ENCODE measurements at regions not wholly inside any gene's neighbourhood (a gene's known extent, or its start where the extent isn't known, plus 50 kb on each side); places are given as distances from the start of the nearest gene placed in this dataset.

DNA sequence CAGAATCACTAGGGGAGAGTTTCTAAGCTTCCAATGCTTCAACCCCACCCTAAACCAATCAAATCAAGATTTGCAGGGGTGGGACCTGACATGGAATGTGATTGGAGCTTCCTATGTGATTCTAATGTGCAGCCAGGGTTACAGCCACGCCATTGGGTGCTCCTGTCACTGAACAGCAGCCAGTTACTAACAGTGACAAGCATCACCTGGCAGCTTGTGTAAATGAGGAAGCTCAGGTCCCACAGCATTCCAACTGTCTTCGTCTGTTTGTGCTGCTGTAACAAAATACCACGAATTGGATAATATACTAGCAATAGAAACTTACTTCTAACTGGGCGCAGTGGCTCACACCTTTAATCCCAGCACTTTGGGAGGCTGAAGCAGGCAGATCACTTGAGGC lies 294.9 kb downstream of the SHQ1 start:
- Histone ChIP-seq H3K79me1 (ENCODE audit: low read depth in 1 of 2, low read length in 2 of 2) (no peaks in the 10 kb centered on the region), H4K91ac (ENCODE audit: insufficient read depth, low read depth, low read length) (no peak overlapping the region), H4K8ac (ENCODE audit: low read depth in 2 of 2, low read length in 2 of 2) (no peak overlapping the region), H3K27me3 (ENCODE audit: control insufficient read depth, insufficient read depth, low read length) (no peaks in the 10 kb centered on the region), H3K27ac (ENCODE audit: insufficient read depth, low read length) (no peak overlapping the region), H3K9me3 (ENCODE audit: control insufficient read depth, insufficient read depth, low read length) (no peaks in the 10 kb centered on the region), H3K4me1 (ENCODE audit: control insufficient read depth, insufficient read depth, low read length) (no peaks in the 10 kb centered on the region), H3K18ac (ENCODE audit: low read depth, low read length) (no peak overlapping the region), H2BK15ac (ENCODE audit: low read depth, low read length) (no peak overlapping the region), H3K4me3 (ENCODE audit: insufficient read depth, low read depth, low read length) (no peak overlapping the region), H3K56ac (ENCODE audit: extremely low read depth, insufficient read depth, low read length) (no peak overlapping the region), H3K9ac (ENCODE audit: low read depth, low read length) (no peak overlapping the region), H3K9me1 (ENCODE audit: insufficient read depth, low read length) (no peaks in the 10 kb centered on the region), H3K36me3 (ENCODE audit: control insufficient read depth, insufficient read depth, low read length) (no peaks in the 10 kb centered on the region), H2AFZ (replicated peaks; ENCODE audit: low read length, poor library complexity) (no peak overlapping the region), H2BK20ac (ENCODE audit: low read depth, low read length) (no peak overlapping the region), H2AK5ac (ENCODE audit: low read depth, low read length) (no peak overlapping the region), H4K20me1 (ENCODE audit: insufficient read depth, low read length) (no peaks in the 10 kb centered on the region), H3K23ac (ENCODE audit: low read depth, low read length) (no peak overlapping the region), H3K14ac (replicated peaks; ENCODE audit: low read depth, low read length) (no peak overlapping the region), H3K4ac (ENCODE audit: low read depth, low read length) (no peak overlapping the region), H2BK5ac (ENCODE audit: low read depth, low read length, poor library complexity, severe bottlenecking) (no peak overlapping the region), H3K4me2 (ENCODE audit: low read depth, low read length) (no peak overlapping the region), H4K5ac (ENCODE audit: low read depth, low read length) (no peak overlapping the region), H2AK9ac (replicated peaks; ENCODE audit: low read depth, low read length, poor library complexity) (no peak overlapping the region), H2BK120ac (ENCODE audit: low read depth, low read length) (no peak overlapping the region)
- intact Hi-C loops (cut with micrococcal nuclease), result no loop called here
- POLR2A ChIA-PET (ENCODE audit: unreplicated experiment), result no interaction called here
- TF ChIP-seq POLR2A (IDR thresholded peaks at IDR 0.05; ENCODE audit: low read depth, low read length) (no peak), BHLHE40 (IDR thresholded peaks at IDR 0.05; ENCODE audit: low read depth, low read length) (no peak), MAFK (IDR thresholded peaks at IDR 0.05; ENCODE audit: low read depth, low read length) (no peak), SMC3 (IDR thresholded peaks at IDR 0.05; ENCODE audit: low read depth, low read length) (no peak), CHD1 (IDR thresholded peaks at IDR 0.05; ENCODE audit: low read depth, low read length) (no peak), RAD21 (IDR thresholded peaks at IDR 0.05; ENCODE audit: low read length) (no peak), CTCF (conservative IDR thresholded peaks at IDR 0.05; ENCODE audit: low read depth, low read length) (no peak), RCOR1 (IDR thresholded peaks at IDR 0.05; ENCODE audit: insufficient replicate concordance, low read length) (no peak), ELK1 (IDR thresholded peaks at IDR 0.05; ENCODE audit: borderline replicate concordance, low read depth, low read length) (no peak), NFE2L2 (IDR thresholded peaks at IDR 0.05; ENCODE audit: low read depth, low read length) (no peak), RFX5 (IDR thresholded peaks at IDR 0.05; ENCODE audit: low read depth, low read length) (no peak), CEBPB (IDR thresholded peaks at IDR 0.05; ENCODE audit: low read depth, low read length) (no peak), MXI1 (IDR thresholded peaks at IDR 0.05; ENCODE audit: borderline replicate concordance, low read depth, low read length) (no peak), FOS (IDR thresholded peaks at IDR 0.05; ENCODE audit: low read depth, low read length) (no peak), MAZ (IDR thresholded peaks at IDR 0.05; ENCODE audit: borderline replicate concordance, low read depth, low read length) (no peak)
- TF ChIP-seq, protein P1, sequence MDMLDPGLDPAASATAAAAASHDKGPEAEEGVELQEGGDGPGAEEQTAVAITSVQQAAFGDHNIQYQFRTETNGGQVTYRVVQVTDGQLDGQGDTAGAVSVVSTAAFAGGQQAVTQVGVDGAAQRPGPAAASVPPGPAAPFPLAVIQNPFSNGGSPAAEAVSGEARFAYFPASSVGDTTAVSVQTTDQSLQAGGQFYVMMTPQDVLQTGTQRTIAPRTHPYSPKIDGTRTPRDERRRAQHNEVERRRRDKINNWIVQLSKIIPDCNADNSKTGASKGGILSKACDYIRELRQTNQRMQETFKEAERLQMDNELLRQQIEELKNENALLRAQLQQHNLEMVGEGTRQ (IDR thresholded peaks at IDR 0.05; ENCODE audit: low read depth, low read length), result no peak
- BruUV-seq (replicated peaks), result no TSS peak
- ATAC-seq (ENCODE audit: low read depth), result no peak
- in situ Hi-C loops (cut with MboI; ENCODE audit: low sequenced_read_pairs), result no loop called here
- dilution Hi-C loops (cut with HindIII; ENCODE audit: low sequenced_read_pairs, unreplicated experiment), result no loop called here
- CTCF ChIA-PET, result no interaction called here
- WGBS, 2 experiments (ENCODE audit: extremely low coverage in 2 of 2, insufficient read length in 1 of 2), result no CpG with 5 or more reads among the region's 4 CpGs
- no peak for DNase-seq

Measured in IMR-90 (cell line).